Stomach (tissue), 4 donors: ENCODE measurements at regions not wholly inside any gene's neighbourhood (a gene's known extent, or its start where the extent isn't known, plus 50 kb on each side); places are given as distances from the start of the nearest gene placed in this dataset.

Experiments used
- CTCF ChIP-seq, 7 experiments: fragments of 450-650 bp in 4 of 7; fragments of 200-600 bp in 3 of 7; sonication (generic) in 3 of 7; IDR thresholded peaks; one replicate each; pipeline ENCODE4 v1.5.1; 2016 to 2019; ENCODE audit warnings: antibody characterized with exemption in 7 of 7, control low read depth in 2 of 7, mild to moderate bottlenecking in 1 of 7
- EP300 ChIP-seq: sonication (generic); formaldehyde crosslinking; IDR thresholded peaks from one replicate; pipeline ENCODE4 v1.6.1; 2017; ENCODE audit warnings: antibody characterized with exemption
- POLR2A ChIP-seq, 4 donors: fragments of 450-650 bp; IDR thresholded peaks; one replicate each; pipeline ENCODE4 v1.6.1; 2016; ENCODE audit warnings: antibody characterized with exemption in 4 of 4, control low read depth in 2 of 4, mild to moderate bottlenecking in 1 of 4, moderate library complexity in 1 of 4
- POLR2AphosphoS5 ChIP-seq, 3 donors: sonication (generic); formaldehyde crosslinking; IDR thresholded peaks; one replicate each; pipeline ENCODE4 v1.6.1; 2016; ENCODE audit warnings: antibody characterized with exemption in 3 of 3

- TF ChIP-seq CTCF (IDR thresholded peaks at IDR 0.05) (no peak), POLR2A (IDR thresholded peaks at IDR 0.05) (no peak), POLR2AphosphoS5 (IDR thresholded peaks at IDR 0.05) (no peak), EP300 (no peak)
Observed at GRCh38 chr16:26301516-26301915, 609.8 kb downstream of the HS3ST4 start.
